ENCODE measurements at regions not wholly inside any gene's neighbourhood (a gene's known extent, or its start where the extent isn't known, plus 50 kb on each side); places are given as distances from the start of the nearest gene placed in this dataset.
"Not testable (repeated sequence)": the region's sequence is repeated elsewhere in the genome, so short reads cannot be mapped to it uniquely, and the experiment has no call there.

GRCh38 chrX:143298663-143299241 lies 218.5 kb downstream of the SPANXN3 start:
- Histone ChIP-seq H3K27ac (ENCODE audit: low read depth, low read length) (no peak overlapping the region), H3K27me3 (ENCODE audit: control insufficient read depth, low read length) (no peaks in the 10 kb centered on the region), H3K79me2 (ENCODE audit: control insufficient read depth, low read length) (no peaks in the 10 kb centered on the region), H4K20me1 (ENCODE audit: control insufficient read depth, insufficient read depth, low read depth, low read length) (no peaks in the 10 kb centered on the region), H3K4me1 (ENCODE audit: control insufficient read depth, low read length) (no peaks in the 10 kb centered on the region), H3K9me2 (replicated peaks; ENCODE audit: control insufficient read depth, low read length) (no peaks in the 10 kb centered on the region), H3K4me3 (ENCODE audit: low read length) (no peak overlapping the region), H3K36me3 (ENCODE audit: control insufficient read depth, low read length) (no peaks in the 10 kb centered on the region), H3K9me3 (ENCODE audit: control insufficient read depth, insufficient read depth, low read length) (no peaks in the 10 kb centered on the region), H3F3A (ENCODE audit: control insufficient read depth, insufficient read depth) (no peaks in the 10 kb centered on the region), H3K4me2 (ENCODE audit: low read length) (no peak overlapping the region)
- no peak for TF ChIP-seq EZH2phosphoT487 (IDR thresholded peaks at IDR 0.05; ENCODE audit: borderline replicate concordance, low read length)
- TF ChIP-seq, protein P1, sequence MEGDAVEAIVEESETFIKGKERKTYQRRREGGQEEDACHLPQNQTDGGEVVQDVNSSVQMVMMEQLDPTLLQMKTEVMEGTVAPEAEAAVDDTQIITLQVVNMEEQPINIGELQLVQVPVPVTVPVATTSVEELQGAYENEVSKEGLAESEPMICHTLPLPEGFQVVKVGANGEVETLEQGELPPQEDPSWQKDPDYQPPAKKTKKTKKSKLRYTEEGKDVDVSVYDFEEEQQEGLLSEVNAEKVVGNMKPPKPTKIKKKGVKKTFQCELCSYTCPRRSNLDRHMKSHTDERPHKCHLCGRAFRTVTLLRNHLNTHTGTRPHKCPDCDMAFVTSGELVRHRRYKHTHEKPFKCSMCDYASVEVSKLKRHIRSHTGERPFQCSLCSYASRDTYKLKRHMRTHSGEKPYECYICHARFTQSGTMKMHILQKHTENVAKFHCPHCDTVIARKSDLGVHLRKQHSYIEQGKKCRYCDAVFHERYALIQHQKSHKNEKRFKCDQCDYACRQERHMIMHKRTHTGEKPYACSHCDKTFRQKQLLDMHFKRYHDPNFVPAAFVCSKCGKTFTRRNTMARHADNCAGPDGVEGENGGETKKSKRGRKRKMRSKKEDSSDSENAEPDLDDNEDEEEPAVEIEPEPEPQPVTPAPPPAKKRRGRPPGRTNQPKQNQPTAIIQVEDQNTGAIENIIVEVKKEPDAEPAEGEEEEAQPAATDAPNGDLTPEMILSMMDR (IDR thresholded peaks at IDR 0.05; ENCODE audit: low read depth, low read length, poor library complexity, severe bottlenecking), result no peak

DNA sequence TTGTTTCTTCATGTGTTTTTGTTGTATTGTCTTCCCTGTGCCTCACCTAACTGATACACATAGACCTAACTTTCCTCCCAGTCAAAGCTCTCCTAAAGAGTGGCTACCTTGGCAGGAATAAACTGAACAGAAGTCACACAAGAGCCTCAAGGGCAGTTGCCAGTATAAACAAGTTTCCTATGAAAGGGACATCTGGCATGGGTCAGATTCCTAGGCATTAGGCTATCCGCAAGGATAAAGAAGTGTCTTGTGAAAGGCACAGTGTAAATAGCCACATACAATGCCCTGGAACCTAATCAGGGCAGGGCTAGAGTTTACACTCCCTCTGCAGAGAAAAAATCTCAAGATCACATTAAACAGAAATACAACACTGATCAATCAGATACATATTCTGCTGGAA lies 220.8 kb downstream of the SPANXN3 start:
- Histone ChIP-seq H3K4me3 (ENCODE audit: low read length) (no peak overlapping the region), H3K36me3 (ENCODE audit: control insufficient read depth, low read length) (no peaks in the 10 kb centered on the region), H3K9me3 (ENCODE audit: control insufficient read depth, insufficient read depth, low read length) (no peaks in the 10 kb centered on the region), H3K4me1 (ENCODE audit: control insufficient read depth, low read length) (no peaks in the 10 kb centered on the region), H4K20me1 (ENCODE audit: control insufficient read depth, insufficient read depth, low read depth, low read length) (no peaks in the 10 kb centered on the region), H3K9me2 (replicated peaks; ENCODE audit: control insufficient read depth, low read length) (no peaks in the 10 kb centered on the region), H3K79me2 (ENCODE audit: control insufficient read depth, low read length) (no peaks in the 10 kb centered on the region), H3F3A (ENCODE audit: control insufficient read depth, insufficient read depth) (no peaks in the 10 kb centered on the region), H3K4me2 (ENCODE audit: low read length) (no peak overlapping the region), H3K27me3 (ENCODE audit: control insufficient read depth, low read length) (no peaks in the 10 kb centered on the region), H3K27ac (ENCODE audit: low read depth, low read length) (no peak overlapping the region)
- TF ChIP-seq, protein P1 (IDR thresholded peaks at IDR 0.05; ENCODE audit: low read depth, low read length, poor library complexity, severe bottlenecking), result no peak
- no peak for TF ChIP-seq EZH2phosphoT487 (IDR thresholded peaks at IDR 0.05; ENCODE audit: borderline replicate concordance, low read length)

GRCh38 chrX:143287236-143287635 lies 230.0 kb downstream of the SPANXN3 start:
- Histone ChIP-seq H4K20me1 (ENCODE audit: control insufficient read depth, insufficient read depth, low read depth, low read length) (no peaks in the 10 kb centered on the region), H3K9me2 (replicated peaks; ENCODE audit: control insufficient read depth, low read length) (no peaks in the 10 kb centered on the region), H3K4me3 (ENCODE audit: low read length) (no peak overlapping the region), H3K9me3 (ENCODE audit: control insufficient read depth, insufficient read depth, low read length) (no peaks in the 10 kb centered on the region), H3F3A (ENCODE audit: control insufficient read depth, insufficient read depth) (no peaks in the 10 kb centered on the region), H3K27ac (ENCODE audit: low read depth, low read length) (no peak overlapping the region), H3K4me2 (ENCODE audit: low read length) (no peak overlapping the region), H3K36me3 (ENCODE audit: control insufficient read depth, low read length) (no peaks in the 10 kb centered on the region), H3K27me3 (ENCODE audit: control insufficient read depth, low read length) (no peaks in the 10 kb centered on the region), H3K79me2 (ENCODE audit: control insufficient read depth, low read length) (no peaks in the 10 kb centered on the region), H3K4me1 (ENCODE audit: control insufficient read depth, low read length) (no peaks in the 10 kb centered on the region)
- TF ChIP-seq EZH2phosphoT487 (IDR thresholded peaks at IDR 0.05; ENCODE audit: borderline replicate concordance, low read length), result no peak

- no peaks in the 10 kb centered on the region for H3K27me3 ChIP-seq (ENCODE audit: control insufficient read depth, low read length)
- H3K9me3 ChIP-seq (ENCODE audit: control insufficient read depth, insufficient read depth, low read length), result no peaks in the 10 kb centered on the region
- H4K20me1 ChIP-seq (ENCODE audit: control insufficient read depth, insufficient read depth, low read depth, low read length), result no peaks in the 10 kb centered on the region
- H3K4me1 ChIP-seq (ENCODE audit: control insufficient read depth, low read length), result no peaks in the 10 kb centered on the region
- H3K36me3 ChIP-seq (ENCODE audit: control insufficient read depth, low read length), result no peaks in the 10 kb centered on the region
- no peak overlapping the region for H3K4me3 ChIP-seq (ENCODE audit: low read length)
- H3K27ac ChIP-seq (ENCODE audit: low read depth, low read length), result no peak overlapping the region
- TF ChIP-seq EZH2phosphoT487 (IDR thresholded peaks at IDR 0.05; ENCODE audit: borderline replicate concordance, low read length), result no peak
- TF ChIP-seq, protein P1 (IDR thresholded peaks at IDR 0.05; ENCODE audit: low read depth, low read length, poor library complexity, severe bottlenecking), result no peak
- no peaks in the 10 kb centered on the region for H3K9me2 ChIP-seq (replicated peaks; ENCODE audit: control insufficient read depth, low read length)
- no peak overlapping the region for H3K4me2 ChIP-seq (ENCODE audit: low read length)
- no peaks in the 10 kb centered on the region for H3K79me2 ChIP-seq (ENCODE audit: control insufficient read depth, low read length)
- H3F3A ChIP-seq (ENCODE audit: control insufficient read depth, insufficient read depth), result no peaks in the 10 kb centered on the region
Measured at GRCh38 chrX:143270317-143270716, 244.6 kb downstream of the SPANXN4 start.

DNA sequence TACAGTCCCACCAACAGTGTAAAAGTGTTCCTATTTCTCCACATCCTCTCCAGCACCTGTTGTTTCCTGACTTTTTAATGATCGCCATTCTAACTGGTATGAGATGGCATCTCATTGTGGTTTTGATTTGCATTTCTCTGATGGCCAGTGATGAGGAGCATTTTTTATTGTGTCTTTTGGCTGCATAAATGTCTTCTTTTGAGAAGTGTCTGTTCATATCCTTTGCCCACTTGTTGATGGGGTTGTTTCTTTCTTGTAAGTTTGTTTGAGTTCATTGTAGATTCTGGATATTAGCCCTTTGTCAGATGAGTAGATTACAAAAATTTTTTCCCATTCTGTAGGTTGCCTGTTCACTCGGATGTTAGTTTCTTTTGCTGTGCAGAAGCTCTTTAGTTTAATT lies 218.9 kb downstream of the SPANXN4 start:
- not testable (repeated sequence) for H3K4me1 ChIP-seq (ENCODE audit: control insufficient read depth, low read length)

More for the DNA sequence above, 218.9 kb downstream of the SPANXN4 start:
- not testable (repeated sequence) for H3K9me2 ChIP-seq (replicated peaks; ENCODE audit: control insufficient read depth, low read length); H3K27ac ChIP-seq (ENCODE audit: low read depth, low read length); H4K20me1 ChIP-seq (ENCODE audit: control insufficient read depth, insufficient read depth, low read depth, low read length); H3K4me2 ChIP-seq (ENCODE audit: low read length); H3K4me3 ChIP-seq (ENCODE audit: low read length); H3K36me3 ChIP-seq (ENCODE audit: control insufficient read depth, low read length); H3F3A ChIP-seq (ENCODE audit: control insufficient read depth, insufficient read depth); H3K9me3 ChIP-seq (ENCODE audit: control insufficient read depth, insufficient read depth, low read length); H3K79me2 ChIP-seq (ENCODE audit: control insufficient read depth, low read length); H3K27me3 ChIP-seq (ENCODE audit: control insufficient read depth, low read length)

Measured in DOHH2 (cell line).